H9 (cell line): ENCODE measurements at regions not wholly inside any gene's neighbourhood (a gene's known extent, or its start where the extent isn't known, plus 50 kb on each side); places are given as distances from the start of the nearest gene placed in this dataset.

Experiments used
- DNase-seq: peaks from one replicate; pipeline ENCODE4 v3.0.0-alpha.2; 2017
- H2AFZ ChIP-seq: one replicate; pipeline ENCODE4 v1.6.1; 2013; ENCODE audit warnings: mild to moderate bottlenecking, low read length, control low read depth, moderate library complexity
- H2AK5ac ChIP-seq: 2 replicates; pipeline ENCODE4 v1.6.1; 2013; ENCODE audit warnings: low read length, control low read depth, mixed read lengths; ENCODE audit not compliant: insufficient read length
- H2BK120ac ChIP-seq: one replicate; pipeline ENCODE4 v1.6.1; 2013; ENCODE audit warnings: low read depth, mild to moderate bottlenecking, low read length, control low read depth, inconsistent platforms; ENCODE audit not compliant: poor library complexity, severe bottlenecking
- H2BK12ac ChIP-seq: 2 replicates; pipeline ENCODE4 v1.6.1; 2013; ENCODE audit warnings: low read length, control low read depth, mixed read lengths, low read depth; ENCODE audit not compliant: insufficient read length
- H2BK15ac ChIP-seq: 2 replicates; pipeline ENCODE4 v1.6.1; 2013; ENCODE audit warnings: low read depth, low read length, control low read depth
- H2BK20ac ChIP-seq: one replicate; pipeline ENCODE4 v1.6.1; 2013; ENCODE audit warnings: low read depth, mild to moderate bottlenecking, low read length, control low read depth, inconsistent platforms; ENCODE audit not compliant: poor library complexity, severe bottlenecking
- H2BK5ac ChIP-seq: 2 replicates; pipeline ENCODE4 v1.6.1; 2013; ENCODE audit warnings: low read length, control low read depth, mixed read lengths; ENCODE audit not compliant: insufficient read length
- H3K14ac ChIP-seq: 2 replicates; pipeline ENCODE4 v1.6.1; 2013; ENCODE audit warnings: low read length, control low read depth; ENCODE audit not compliant: insufficient read depth
- H3K18ac ChIP-seq: 2 replicates; pipeline ENCODE4 v1.6.1; 2013; ENCODE audit warnings: low read depth, mild to moderate bottlenecking, mixed read lengths, low read length, control low read depth; ENCODE audit not compliant: insufficient read length
- H3K23ac ChIP-seq: 2 replicates; pipeline ENCODE4 v1.6.1; 2013; ENCODE audit warnings: low read length, control low read depth, mixed read lengths, low read depth; ENCODE audit not compliant: insufficient read length
- H3K23me2 ChIP-seq: 2 replicates; pipeline ENCODE4 v1.6.1; 2013; ENCODE audit warnings: low read depth, mild to moderate bottlenecking, mixed read lengths, low read length, control low read depth; ENCODE audit not compliant: insufficient read length, poor library complexity, severe bottlenecking
- H3K27ac ChIP-seq: 2 replicates; pipeline ENCODE4 v1.5.1; 2013; ENCODE audit warnings: low read length, control low read depth, mixed read lengths, low read depth; ENCODE audit not compliant: insufficient read length
- H3K27me3 ChIP-seq: 2 replicates; pipeline ENCODE4 v1.6.1; 2013; ENCODE audit warnings: low read length, control low read depth, inconsistent platforms; ENCODE audit not compliant: insufficient read depth
- H3K4ac ChIP-seq: 2 replicates; pipeline ENCODE4 v1.6.1; 2013; ENCODE audit warnings: low read depth, mild to moderate bottlenecking, control low read depth, inconsistent platforms, low read length, moderate library complexity
- H3K4me1 ChIP-seq: 2 replicates; pipeline ENCODE4 v1.6.1; 2013; ENCODE audit warnings: low read length, control low read depth, inconsistent platforms; ENCODE audit not compliant: insufficient read depth
- H3K4me2 ChIP-seq: 2 replicates; pipeline ENCODE4 v1.6.1; 2013; ENCODE audit warnings: low read length, control low read depth, mixed read lengths; ENCODE audit not compliant: insufficient read length, insufficient read depth
- H3K56ac ChIP-seq: 2 replicates; pipeline ENCODE4 v1.6.1; 2013; ENCODE audit warnings: low read depth, mild to moderate bottlenecking, mixed read lengths, low read length, control low read depth; ENCODE audit not compliant: insufficient read length
- H3K79me1 ChIP-seq: 2 replicates; pipeline ENCODE4 v1.6.1; 2013; ENCODE audit warnings: low read depth, mild to moderate bottlenecking, moderate library complexity, low read length, control low read depth, inconsistent platforms; ENCODE audit not compliant: insufficient read depth, poor library complexity, severe bottlenecking
- H3K79me2 ChIP-seq: 2 replicates; pipeline ENCODE4 v1.6.1; 2013; ENCODE audit warnings: low read length, control low read depth, inconsistent platforms; ENCODE audit not compliant: insufficient read depth
- H3K9ac ChIP-seq: 2 replicates; pipeline ENCODE4 v1.6.1; 2013; ENCODE audit warnings: low read length, control low read depth, mixed read lengths; ENCODE audit not compliant: insufficient read length; ENCODE audit errors: extremely low read depth
- H3K9me3 ChIP-seq: one replicate; pipeline ENCODE4 v1.6.1; 2013; ENCODE audit warnings: low read depth, low read length, inconsistent platforms; ENCODE audit not compliant: control insufficient read depth
- H3T11ph ChIP-seq: one replicate; pipeline ENCODE4 v1.6.1; 2013; ENCODE audit warnings: mild to moderate bottlenecking, low read length, control low read depth, inconsistent platforms
- H4K20me1 ChIP-seq: one replicate; pipeline ENCODE4 v1.6.1; 2013; ENCODE audit not compliant: control insufficient read depth, insufficient read length, insufficient read depth
- H4K5ac ChIP-seq: 2 replicates; pipeline ENCODE4 v1.6.1; 2013; ENCODE audit warnings: low read depth, mild to moderate bottlenecking, mixed read lengths, low read length, control low read depth; ENCODE audit not compliant: insufficient read length
- H4K8ac ChIP-seq: replicated peaks from 2 replicates; pipeline ENCODE4 v1.6.1; 2013; ENCODE audit warnings: low read length, control low read depth, mixed read lengths, low read depth; ENCODE audit not compliant: insufficient read length
- H4K91ac ChIP-seq: 2 replicates; pipeline ENCODE4 v1.6.1; 2013; ENCODE audit warnings: low read depth, mild to moderate bottlenecking, moderate library complexity, mixed read lengths, low read length, control low read depth; ENCODE audit not compliant: insufficient read length
- H3K27ac Mint-ChIP-seq, 3 experiments: 2 replicates in 2 of 3; 3 replicates in 1 of 3; pipeline ENCODE4 v1.8.0; 2020 to 2021; ENCODE audit warnings: mixed read lengths in 3 of 3, mild to moderate bottlenecking in 1 of 3, moderate library complexity in 1 of 3
- H3K27me3 Mint-ChIP-seq: 2 replicates; pipeline ENCODE4 v1.8.0; 2021; ENCODE audit warnings: low read depth, mild to moderate bottlenecking, moderate library complexity, mixed read lengths
- H3K36me3 Mint-ChIP-seq, 3 experiments: 2 replicates in 2 of 3; 3 replicates in 1 of 3; pipeline ENCODE4 v1.8.0; 2020 to 2021; ENCODE audit warnings: low read depth in 3 of 3, mixed read lengths in 3 of 3; ENCODE audit not compliant: insufficient read depth in 1 of 3
- H3K4me1 Mint-ChIP-seq, 2 experiments: 2 replicates each; pipeline ENCODE4 v1.8.0; 2020; ENCODE audit warnings: mixed read lengths in 2 of 2
- H3K4me3 Mint-ChIP-seq, 2 experiments: 2 replicates in 1 of 2; 3 replicates in 1 of 2; pipeline ENCODE4 v1.8.0; 2020 to 2021; ENCODE audit warnings: mild to moderate bottlenecking in 2 of 2, mixed read lengths in 2 of 2, moderate library complexity in 1 of 2
- H3K9me3 Mint-ChIP-seq, 2 experiments: 2 replicates in 1 of 2; 3 replicates in 1 of 2; pipeline ENCODE4 v1.8.0; 2020; ENCODE audit warnings: mild to moderate bottlenecking in 2 of 2, mixed read lengths in 2 of 2, moderate library complexity in 1 of 2
- WGBS: extraction: QIAGEN DNeasy Blood & Tissue Kit; methylation state at CpG from one replicate; pipeline ENCODE4 v1.1.7; 2013; ENCODE audit warnings: missing lambda C conversion rate, low lambda C conversion rate, mixed read lengths; ENCODE audit not compliant: insufficient read length; ENCODE audit errors: extremely low coverage; 5-methylcytosine and 5-hydroxymethylcytosine counted together
- TF ChIP-seq, protein P1 (sequence below): fragments of 200-600 bp; sonication (generic); conservative IDR thresholded peaks from 3 replicates; pipeline ENCODE4 v1.8.0; 2021; ENCODE audit warnings: antibody characterized with exemption, mild to moderate bottlenecking

DNA sequence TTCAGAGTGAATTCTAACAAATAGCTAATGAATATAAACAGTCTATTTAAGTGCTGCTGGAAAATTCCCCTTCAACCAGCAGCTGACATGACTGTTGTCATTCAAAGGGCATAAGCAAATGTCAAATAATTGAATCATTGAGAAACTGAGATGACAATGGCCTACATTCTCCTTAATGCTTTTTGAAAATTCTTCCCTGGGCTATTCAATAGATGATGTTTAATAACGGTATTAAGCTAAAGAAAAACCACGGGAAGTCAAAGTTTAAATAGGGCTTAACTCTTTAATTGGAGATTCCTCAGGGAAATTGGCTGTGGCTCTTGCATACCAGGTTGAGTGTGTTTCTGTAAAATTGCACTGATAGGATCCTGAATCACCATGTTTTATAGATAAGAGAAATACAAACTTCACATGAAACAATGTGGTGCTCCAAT lies 77.0 kb downstream of the ARL4A start:
- no peaks in the 10 kb centered on the region for H3K23me2 ChIP-seq
- no peak overlapping the region for H3K27ac Mint-ChIP-seq
- no peak overlapping the region for H3K4me2 ChIP-seq
- no peak overlapping the region for H2AK5ac ChIP-seq
- H3K27me3 ChIP-seq: no peaks in the 10 kb centered on the region
- no peak overlapping the region for H3K18ac ChIP-seq
- no peak overlapping the region for H3K56ac ChIP-seq
- H3K36me3 Mint-ChIP-seq: peaks cover 13 to 27% (median 20%) of the 10 kb centered on the region in 3 experiments
- no peak overlapping the region for H3K23ac ChIP-seq
- peaks cover 24 to 27% of the 10 kb centered on the region in 2 experiments for H3K4me1 Mint-ChIP-seq
- H2AFZ ChIP-seq: no peak overlapping the region
- H3K79me1 ChIP-seq: no peaks in the 10 kb centered on the region
- H3T11ph ChIP-seq: no peak overlapping the region
- no peaks in the 10 kb centered on the region for H4K20me1 ChIP-seq
- no peak overlapping the region for H2BK5ac ChIP-seq
- no peak overlapping the region for H4K8ac ChIP-seq
- 0 out of 2 replicates have a peak, but pooled peaks cover 2% of the 10 kb centered on the region for H3K4me1 ChIP-seq
- H2BK15ac ChIP-seq: no peak overlapping the region
- TF ChIP-seq, protein P1, sequence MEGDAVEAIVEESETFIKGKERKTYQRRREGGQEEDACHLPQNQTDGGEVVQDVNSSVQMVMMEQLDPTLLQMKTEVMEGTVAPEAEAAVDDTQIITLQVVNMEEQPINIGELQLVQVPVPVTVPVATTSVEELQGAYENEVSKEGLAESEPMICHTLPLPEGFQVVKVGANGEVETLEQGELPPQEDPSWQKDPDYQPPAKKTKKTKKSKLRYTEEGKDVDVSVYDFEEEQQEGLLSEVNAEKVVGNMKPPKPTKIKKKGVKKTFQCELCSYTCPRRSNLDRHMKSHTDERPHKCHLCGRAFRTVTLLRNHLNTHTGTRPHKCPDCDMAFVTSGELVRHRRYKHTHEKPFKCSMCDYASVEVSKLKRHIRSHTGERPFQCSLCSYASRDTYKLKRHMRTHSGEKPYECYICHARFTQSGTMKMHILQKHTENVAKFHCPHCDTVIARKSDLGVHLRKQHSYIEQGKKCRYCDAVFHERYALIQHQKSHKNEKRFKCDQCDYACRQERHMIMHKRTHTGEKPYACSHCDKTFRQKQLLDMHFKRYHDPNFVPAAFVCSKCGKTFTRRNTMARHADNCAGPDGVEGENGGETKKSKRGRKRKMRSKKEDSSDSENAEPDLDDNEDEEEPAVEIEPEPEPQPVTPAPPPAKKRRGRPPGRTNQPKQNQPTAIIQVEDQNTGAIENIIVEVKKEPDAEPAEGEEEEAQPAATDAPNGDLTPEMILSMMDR: no peak
- peaks cover 15% of the 10 kb centered on the region in 2 experiments for H3K9me3 Mint-ChIP-seq
- no peak overlapping the region for H4K91ac ChIP-seq
- no peak overlapping the region for H3K9ac ChIP-seq
- no peak overlapping the region for H2BK120ac ChIP-seq
- no peak overlapping the region for H4K5ac ChIP-seq
- H3K27me3 Mint-ChIP-seq: no peaks in the 10 kb centered on the region
- no peaks in the 10 kb centered on the region for H3K79me2 ChIP-seq
- no peak overlapping the region for H3K4me3 Mint-ChIP-seq
- H2BK20ac ChIP-seq: no peak overlapping the region
- H3K4ac ChIP-seq: no peak overlapping the region
- H3K9me3 ChIP-seq: no peaks in the 10 kb centered on the region
- H2BK12ac ChIP-seq: no peak overlapping the region
- WGBS: no CpG with 5 or more reads among the region's 2 CpGs
- H3K27ac ChIP-seq: no peak overlapping the region
- no peak for DNase-seq
- H3K14ac ChIP-seq: no peak overlapping the region
